Erythroblast (primary cell): ENCODE measurements at regions not wholly inside any gene's neighbourhood (a gene's known extent, or its start where the extent isn't known, plus 50 kb on each side); places are given as distances from the start of the nearest gene placed in this dataset.
"Not testable (repeated sequence)": the region's sequence is repeated elsewhere in the genome, so short reads cannot be mapped to it uniquely, and the experiment has no call there.

Experiments used
- DNase-seq, 2 experiments: peaks; one replicate each; lab custom pipeline; 2025; lab: John Stamatoyannopoulos, UW
- GATA1 ChIP-seq: IDR thresholded peaks from 2 replicates; pipeline ENCODE4 v1.6.1; 2011; ENCODE audit warnings: low read depth, mild to moderate bottlenecking, control low read depth, low read length, moderate library complexity
- POLR2A ChIP-seq: IDR thresholded peaks from 2 replicates; pipeline ENCODE4 v1.6.1; 2011; ENCODE audit warnings: mild to moderate bottlenecking, low read length

DNA sequence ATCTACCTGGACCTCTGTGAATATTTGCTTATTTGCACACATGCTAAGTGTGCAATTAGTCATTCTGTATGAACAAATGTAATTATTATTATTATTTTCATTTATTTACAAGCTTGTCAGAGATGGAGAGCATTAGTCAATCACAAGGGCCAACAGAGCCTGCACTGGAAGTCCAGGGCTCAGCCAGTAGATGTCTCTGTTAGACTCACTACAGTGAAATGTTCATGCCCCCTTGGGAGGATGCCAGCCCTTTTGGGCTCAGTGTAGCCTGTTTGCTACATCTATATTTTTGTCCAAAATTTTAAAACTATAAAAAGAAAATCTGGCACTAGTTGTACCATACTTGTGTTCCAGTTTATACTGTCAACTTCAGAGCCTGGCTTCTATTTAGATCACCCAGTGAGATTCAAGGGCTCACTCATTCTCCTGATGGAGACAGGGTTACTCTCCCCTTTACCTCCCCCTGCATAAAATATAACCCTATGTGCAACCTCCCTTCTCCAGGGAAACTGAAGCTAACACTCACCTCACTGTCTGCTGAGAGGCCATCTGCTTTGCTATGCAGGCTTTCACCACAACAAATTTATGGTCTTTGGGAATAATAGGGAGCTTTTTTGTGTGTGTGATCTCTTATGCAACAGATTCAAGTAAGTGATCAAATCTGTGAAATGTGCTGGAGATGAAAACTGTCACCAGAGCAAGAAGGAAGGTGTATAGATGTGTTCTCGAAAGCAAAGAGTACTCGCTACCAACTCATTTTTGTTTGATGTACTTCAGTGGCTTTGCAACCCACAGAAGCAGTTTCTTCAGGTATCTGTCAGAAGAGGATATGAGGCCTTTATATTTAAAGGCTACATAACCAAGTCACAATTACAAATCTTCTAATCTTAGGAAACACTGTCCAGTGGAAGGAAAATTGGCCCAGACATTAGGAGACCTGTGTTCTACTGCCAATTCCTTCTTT, 99.9 kb upstream of the TLE4 start:
- no peak for DNase-seq
- no peak for TF ChIP-seq POLR2A
- no peak for TF ChIP-seq GATA1

DNA sequence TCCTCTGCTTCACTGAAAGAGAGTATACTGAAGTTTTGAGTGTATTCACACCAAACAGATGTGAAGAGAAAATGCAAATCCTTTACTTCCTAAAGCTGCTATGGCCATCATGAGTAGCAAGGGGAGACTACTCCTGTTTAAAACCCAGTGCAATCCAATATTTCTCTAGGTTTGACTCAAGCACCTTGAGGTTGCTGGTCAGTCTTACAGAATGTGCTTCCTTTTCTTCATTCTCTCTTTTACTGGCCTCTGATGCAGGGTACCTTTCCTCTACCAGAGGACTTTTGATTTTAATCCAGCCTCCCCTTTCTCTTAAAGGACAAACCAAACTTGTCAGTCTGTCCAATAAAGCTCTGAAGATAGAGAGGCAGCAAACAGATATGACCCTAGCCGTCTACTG, 98.1 kb upstream of the TLE4 start:
- DNase-seq = no peak
- TF ChIP-seq GATA1 (no peak), POLR2A (no peak)

- no peak for DNase-seq
- TF ChIP-seq POLR2A (no peak), GATA1 (no peak)
Observed at GRCh38 chr9:79477241-79477840, 94.4 kb upstream of the TLE4 start.

- DNase-seq = no peak
- TF ChIP-seq POLR2A (no peak), GATA1 (no peak)
Observed at GRCh38 chr9:79477955-79478771, 93.6 kb upstream of the TLE4 start.

- no peak for TF ChIP-seq POLR2A
- no peak for DNase-seq
Observed at GRCh38 chr9:79480639-79481038, 91.1 kb upstream of the TLE4 start.

DNA sequence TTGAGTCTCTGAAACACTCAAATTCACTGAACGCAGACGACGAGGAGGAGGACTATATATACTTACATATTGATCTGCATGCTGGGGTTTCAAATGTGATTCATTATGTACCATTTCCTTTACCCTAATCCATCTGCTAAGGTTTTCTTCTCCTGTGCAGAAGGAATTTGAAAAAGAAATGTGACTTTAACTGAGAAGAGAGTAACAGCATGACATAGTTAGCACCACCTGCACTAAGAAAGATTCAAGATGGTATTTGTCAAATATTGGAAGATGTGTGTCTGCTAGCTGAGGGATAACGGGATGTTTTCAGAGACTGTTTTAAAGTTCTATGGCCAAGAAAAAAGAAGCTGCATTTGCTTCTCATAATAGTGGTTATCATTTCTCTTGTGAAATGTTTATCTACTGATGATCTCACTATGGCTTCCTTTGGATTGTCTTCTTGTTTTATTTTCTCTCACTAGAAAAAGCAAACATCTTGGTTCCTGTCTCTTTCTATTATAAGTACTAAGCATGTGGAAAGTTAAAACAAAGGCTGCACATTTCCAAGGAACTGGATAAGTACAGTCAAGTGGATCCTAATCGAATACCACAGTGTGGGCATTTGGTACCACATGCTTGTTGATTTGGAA, 89.8 kb upstream of the TLE4 start:
- no peak for DNase-seq
- TF ChIP-seq POLR2A (no peak), GATA1 (no peak)

GRCh38 chr9:79485258-79485657, 86.5 kb upstream of the TLE4 start:
- no peak for DNase-seq
- no peak for TF ChIP-seq POLR2A
- no peak for TF ChIP-seq GATA1

DNA sequence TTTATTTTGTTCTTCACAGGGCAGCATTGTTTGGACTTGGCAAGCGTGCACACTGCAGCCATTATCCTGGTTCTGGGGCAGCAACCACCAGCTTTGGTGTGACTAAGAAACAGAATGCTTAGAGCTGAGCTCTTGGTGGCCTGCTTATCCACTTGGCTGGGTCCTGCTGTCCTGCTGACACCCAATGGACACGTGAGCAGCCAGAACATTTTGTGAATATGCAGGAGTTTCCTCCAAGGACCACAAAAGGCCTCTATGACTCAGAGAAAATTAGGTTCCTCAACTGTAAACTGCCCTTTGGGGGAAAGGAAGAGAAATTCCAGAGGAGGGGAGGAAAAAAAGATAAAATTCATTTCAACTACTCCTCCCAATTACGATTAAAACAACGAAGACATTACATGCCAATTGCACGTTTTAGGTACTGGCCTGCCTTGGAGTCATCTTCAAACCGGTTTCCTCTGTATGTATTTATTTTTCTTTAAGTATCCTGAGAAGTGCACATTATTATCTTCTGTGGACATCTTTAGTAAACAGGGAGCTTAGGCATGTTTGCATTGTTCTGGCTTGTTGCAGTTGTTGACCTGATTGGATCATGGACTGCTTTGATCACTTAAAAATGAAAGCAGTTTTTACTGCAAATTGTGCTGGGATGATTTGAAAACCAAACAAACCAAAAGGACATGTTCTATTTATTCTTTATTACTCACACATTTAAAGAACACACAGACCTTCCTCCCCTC, 82.3 kb upstream of the TLE4 start:
- TF ChIP-seq GATA1 (no peak), POLR2A (no peak)
- DNase-seq = no peak

DNA sequence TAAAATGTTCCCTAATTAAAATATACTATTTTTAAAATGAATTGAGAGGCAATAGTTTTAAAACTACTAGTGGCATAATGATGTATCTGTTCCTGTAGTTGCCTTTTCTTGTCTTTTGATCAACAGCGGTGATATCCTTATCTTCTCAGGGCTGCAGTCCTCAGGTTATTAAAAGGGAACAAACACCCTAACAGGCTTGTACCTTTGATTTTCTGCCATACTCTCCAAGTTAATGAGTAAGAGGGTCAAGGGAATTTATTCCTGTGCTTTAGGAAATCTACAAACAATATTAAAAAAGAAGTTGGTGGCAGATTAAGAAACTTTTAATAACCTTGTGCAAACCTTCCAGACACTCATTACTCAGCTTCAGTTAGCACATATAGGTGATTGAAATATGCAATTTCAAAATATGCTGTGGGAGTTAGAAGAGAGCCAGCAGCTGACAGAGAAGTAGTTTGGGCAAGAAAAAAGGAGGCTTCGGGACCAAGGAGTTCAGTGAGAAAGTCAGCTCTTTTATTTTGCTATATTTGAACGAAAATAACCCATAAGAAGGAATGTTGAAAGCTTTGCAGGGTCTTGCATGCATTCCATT, 81.0 kb upstream of the TLE4 start:
- no peak for DNase-seq
- TF ChIP-seq POLR2A = no peak
- TF ChIP-seq GATA1 = no peak

GRCh38 chr9:79492092-79493009, 79.4 kb upstream of the TLE4 start:
- DNase-seq = no peak
- TF ChIP-seq GATA1 = no peak
- TF ChIP-seq POLR2A = no peak

DNA sequence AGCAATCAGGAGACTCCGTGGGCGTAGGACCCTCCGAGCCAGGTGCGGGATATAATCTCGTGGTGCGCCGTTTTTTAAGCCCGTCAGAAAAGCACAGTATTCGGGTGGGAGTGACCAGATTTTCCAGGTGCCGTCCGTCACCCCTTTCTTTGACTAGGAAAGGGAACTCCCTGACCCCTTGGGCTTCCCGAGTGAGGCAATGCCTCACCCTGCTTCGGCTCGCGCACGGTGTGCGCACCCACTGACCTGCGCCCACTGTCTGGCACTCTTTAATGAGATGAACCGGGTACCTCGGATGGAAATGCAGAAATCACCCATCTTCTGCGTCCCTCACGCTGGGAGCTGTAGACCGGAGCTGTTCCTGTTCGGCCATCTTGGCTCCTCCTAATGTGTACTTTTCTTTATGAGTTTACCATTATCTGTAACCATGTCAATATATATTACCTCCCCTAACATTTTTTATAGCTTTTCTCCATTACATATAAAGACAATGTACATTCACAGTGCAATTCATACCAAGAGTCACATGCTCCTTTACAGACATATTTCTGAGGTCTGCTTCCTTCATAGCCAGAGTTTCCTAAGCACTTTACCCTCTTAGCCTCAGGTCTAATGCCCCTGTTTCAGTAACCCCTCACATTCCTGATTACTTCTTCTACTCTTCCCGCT, 71.4 kb upstream of the TLE4 start:
- DNase-seq = not testable (repeated sequence)

DNA sequence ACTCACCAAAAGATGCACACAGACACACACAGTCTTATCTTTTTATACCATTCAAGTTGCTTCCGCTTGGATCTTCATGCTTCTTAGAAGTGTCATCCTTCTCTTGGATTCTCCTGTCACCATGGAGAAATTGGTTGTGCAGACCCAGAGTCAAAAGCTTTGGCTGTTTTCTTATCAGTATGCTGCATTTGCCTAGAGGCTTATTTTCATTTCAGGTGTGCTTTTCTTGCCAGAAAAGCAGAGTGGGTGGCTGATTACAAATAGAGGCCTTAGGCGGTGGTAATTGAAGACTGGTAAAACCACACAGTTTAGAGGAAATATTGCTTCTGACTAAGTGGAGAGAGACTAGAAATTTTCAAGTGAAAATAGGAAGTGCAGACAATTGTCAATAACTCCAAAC, 70.2 kb upstream of the TLE4 start:
- TF ChIP-seq POLR2A (no peak), GATA1 (no peak)
- no peak for DNase-seq
